Stimulated activated memory B cell treated with anti-CD40 and anti-IgM and Interleukin-4, amounts not matched to agents 10 μg/mL and 1 μg/mL and 100 μg/mL, for 72 hours (primary cell): ENCODE measurements at regions not wholly inside any gene's neighbourhood (a gene's known extent, or its start where the extent isn't known, plus 50 kb on each side); places are given as distances from the start of the nearest gene placed in this dataset.
"Not testable (repeated sequence)": the region's sequence is repeated elsewhere in the genome, so short reads cannot be mapped to it uniquely, and the experiment has no call there.

Source experiments
- ATAC-seq: fragments of 150-1000 bp; cut with Tn5 transposase; 2 replicates; pipeline ENCODE4 v1.10.0; 2021
- H3K27ac Mint-ChIP-seq: one replicate; pipeline ENCODE4 v1.8.0; 2022; ENCODE audit warnings: mild to moderate bottlenecking, mixed read lengths
- H3K27me3 Mint-ChIP-seq: one replicate; pipeline ENCODE4 v1.8.0; 2022; ENCODE audit warnings: mixed read lengths
- H3K36me3 Mint-ChIP-seq: one replicate; pipeline ENCODE4 v1.8.0; 2022; ENCODE audit warnings: mixed read lengths
- H3K4me1 Mint-ChIP-seq: one replicate; pipeline ENCODE4 v1.8.0; 2022; ENCODE audit warnings: mixed read lengths
- H3K4me3 Mint-ChIP-seq: one replicate; pipeline ENCODE4 v1.8.0; 2022; ENCODE audit warnings: mild to moderate bottlenecking, moderate library complexity, mixed read lengths
- H3K9me3 Mint-ChIP-seq: one replicate; pipeline ENCODE4 v1.8.0; 2022; ENCODE audit warnings: mixed read lengths

- no peaks in the 10 kb centered on the region for H3K27me3 Mint-ChIP-seq
- ATAC-seq, result no peak
- H3K9me3 Mint-ChIP-seq, result no peaks in the 10 kb centered on the region
- no peaks in the 10 kb centered on the region for H3K4me1 Mint-ChIP-seq
- H3K27ac Mint-ChIP-seq, result no peak overlapping the region
- no peak overlapping the region for H3K4me3 Mint-ChIP-seq
- H3K36me3 Mint-ChIP-seq, result no peaks in the 10 kb centered on the region
Observed at GRCh38 chr7:15086131-15086611, 183.6 kb upstream of the DGKB start.

GRCh38 chr7:15085366-15085765 is 182.8 kb upstream of the DGKB start:
- no peaks in the 10 kb centered on the region for H3K4me1 Mint-ChIP-seq

GRCh38 chr7:15084368-15084767 is 181.8 kb upstream of the DGKB start:
- no peaks in the 10 kb centered on the region for H3K9me3 Mint-ChIP-seq
- no peak overlapping the region for H3K4me3 Mint-ChIP-seq
- no peak for ATAC-seq
- no peak overlapping the region for H3K27ac Mint-ChIP-seq
- no peaks in the 10 kb centered on the region for H3K4me1 Mint-ChIP-seq
- no peaks in the 10 kb centered on the region for H3K36me3 Mint-ChIP-seq
- no peaks in the 10 kb centered on the region for H3K27me3 Mint-ChIP-seq

More at GRCh38 chr7:15085366-15085765, 182.8 kb upstream of the DGKB start:
- Mint-ChIP-seq H3K27me3 (no peaks in the 10 kb centered on the region), H3K4me3 (no peak overlapping the region), H3K27ac (no peak overlapping the region), H3K36me3 (no peaks in the 10 kb centered on the region), H3K9me3 (no peaks in the 10 kb centered on the region)
- no peak for ATAC-seq

- H3K9me3 Mint-ChIP-seq, result peaks cover under 1% of the 10 kb centered on the region
- H3K4me3 Mint-ChIP-seq, result no peak overlapping the region
- H3K36me3 Mint-ChIP-seq, result no peaks in the 10 kb centered on the region
- ATAC-seq, result no peak
- H3K27ac Mint-ChIP-seq, result no peak overlapping the region
- H3K27me3 Mint-ChIP-seq, result no peaks in the 10 kb centered on the region
- no peaks in the 10 kb centered on the region for H3K4me1 Mint-ChIP-seq
Observed at GRCh38 chr7:15081891-15082290, 179.3 kb upstream of the DGKB start.

GRCh38 chr7:15073301-15073700 is 170.8 kb upstream of the DGKB start:
- peaks cover 3% of the 10 kb centered on the region for H3K9me3 Mint-ChIP-seq

GRCh38 chr7:15068324-15068723 is 165.8 kb upstream of the DGKB start:
- no peak overlapping the region for H3K4me3 Mint-ChIP-seq
- H3K27me3 Mint-ChIP-seq, result no peaks in the 10 kb centered on the region
- no peak overlapping the region for H3K27ac Mint-ChIP-seq
- H3K4me1 Mint-ChIP-seq, result no peaks in the 10 kb centered on the region
- peaks cover 6% of the 10 kb centered on the region for H3K9me3 Mint-ChIP-seq
- H3K36me3 Mint-ChIP-seq, result no peaks in the 10 kb centered on the region
- no peak for ATAC-seq

More at GRCh38 chr7:15073301-15073700, 170.8 kb upstream of the DGKB start:
- Mint-ChIP-seq H3K4me1 (no peaks in the 10 kb centered on the region), H3K36me3 (no peaks in the 10 kb centered on the region), H3K4me3 (no peak overlapping the region), H3K27ac (no peak overlapping the region), H3K27me3 (no peaks in the 10 kb centered on the region)
- no peak for ATAC-seq

- no peaks in the 10 kb centered on the region for H3K36me3 Mint-ChIP-seq
- H3K9me3 Mint-ChIP-seq, result peaks cover 6% of the 10 kb centered on the region
- no peaks in the 10 kb centered on the region for H3K27me3 Mint-ChIP-seq
- no peak for ATAC-seq
- H3K4me3 Mint-ChIP-seq, result no peak overlapping the region
- H3K27ac Mint-ChIP-seq, result no peak overlapping the region
- no peaks in the 10 kb centered on the region for H3K4me1 Mint-ChIP-seq
Observed at GRCh38 chr7:15057272-15057671, 154.7 kb upstream of the DGKB start.

GRCh38 chr7:15054304-15054703 is 151.8 kb upstream of the DGKB start:
- not testable (repeated sequence) for H3K36me3 Mint-ChIP-seq, H3K4me3 Mint-ChIP-seq, H3K27me3 Mint-ChIP-seq, H3K4me1 Mint-ChIP-seq, H3K9me3 Mint-ChIP-seq, H3K27ac Mint-ChIP-seq, ATAC-seq

- Mint-ChIP-seq H3K27ac (no peak overlapping the region), H3K36me3 (no peaks in the 10 kb centered on the region), H3K4me3 (no peak overlapping the region), H3K9me3 (peaks cover 12% of the 10 kb centered on the region), H3K4me1 (no peaks in the 10 kb centered on the region), H3K27me3 (no peaks in the 10 kb centered on the region)
- no peak for ATAC-seq
Observed at GRCh38 chr7:15049157-15049556, 146.6 kb upstream of the DGKB start.

GRCh38 chr7:15046861-15047260 is 144.3 kb upstream of the DGKB start:
- no peak overlapping the region for H3K4me3 Mint-ChIP-seq
- no peak overlapping the region for H3K27ac Mint-ChIP-seq
- H3K9me3 Mint-ChIP-seq, result peaks cover 10% of the 10 kb centered on the region
- no peaks in the 10 kb centered on the region for H3K27me3 Mint-ChIP-seq
- no peaks in the 10 kb centered on the region for H3K36me3 Mint-ChIP-seq
- H3K4me1 Mint-ChIP-seq, result no peaks in the 10 kb centered on the region
- no peak for ATAC-seq

- H3K4me3 Mint-ChIP-seq, result no peak overlapping the region
Observed at GRCh38 chr7:15043931-15044330, 141.4 kb upstream of the DGKB start.

GRCh38 chr7:15042285-15043065 is 139.9 kb upstream of the DGKB start:
- Mint-ChIP-seq H3K27ac (no peak overlapping the region), H3K27me3 (no peaks in the 10 kb centered on the region), H3K4me1 (no peaks in the 10 kb centered on the region), H3K9me3 (peaks cover 6% of the 10 kb centered on the region), H3K4me3 (no peak overlapping the region), H3K36me3 (no peaks in the 10 kb centered on the region)
- ATAC-seq, result peak; percentile 14

More at GRCh38 chr7:15043931-15044330, 141.4 kb upstream of the DGKB start:
- Mint-ChIP-seq H3K4me1 (no peaks in the 10 kb centered on the region), H3K36me3 (no peaks in the 10 kb centered on the region), H3K9me3 (peaks cover 8% of the 10 kb centered on the region), H3K27ac (no peak overlapping the region), H3K27me3 (no peaks in the 10 kb centered on the region)
- no peak for ATAC-seq

GRCh38 chr7:15041226-15041625 is 138.7 kb upstream of the DGKB start:
- H3K27ac Mint-ChIP-seq, result no peak overlapping the region
- H3K36me3 Mint-ChIP-seq, result no peaks in the 10 kb centered on the region
- no peak for ATAC-seq
- no peaks in the 10 kb centered on the region for H3K4me1 Mint-ChIP-seq
- H3K27me3 Mint-ChIP-seq, result no peaks in the 10 kb centered on the region
- H3K4me3 Mint-ChIP-seq, result no peak overlapping the region
- H3K9me3 Mint-ChIP-seq, result peaks cover 3% of the 10 kb centered on the region

GRCh38 chr7:15035814-15036213 is 133.3 kb upstream of the DGKB start:
- no peaks in the 10 kb centered on the region for H3K4me1 Mint-ChIP-seq
- H3K36me3 Mint-ChIP-seq, result no peaks in the 10 kb centered on the region
- H3K9me3 Mint-ChIP-seq, result no peaks in the 10 kb centered on the region
- ATAC-seq, result no peak
- no peak overlapping the region for H3K4me3 Mint-ChIP-seq
- no peak overlapping the region for H3K27ac Mint-ChIP-seq
- no peaks in the 10 kb centered on the region for H3K27me3 Mint-ChIP-seq

- no peaks in the 10 kb centered on the region for H3K36me3 Mint-ChIP-seq
- H3K4me3 Mint-ChIP-seq, result no peak overlapping the region
- no peak for ATAC-seq
- H3K4me1 Mint-ChIP-seq, result no peaks in the 10 kb centered on the region
- no peaks in the 10 kb centered on the region for H3K27me3 Mint-ChIP-seq
- no peak overlapping the region for H3K27ac Mint-ChIP-seq
- H3K9me3 Mint-ChIP-seq, result no peaks in the 10 kb centered on the region
Observed at GRCh38 chr7:15033039-15033438, 130.5 kb upstream of the DGKB start.

- no peak overlapping the region for H3K4me3 Mint-ChIP-seq
- ATAC-seq, result no peak
- H3K27ac Mint-ChIP-seq, result no peak overlapping the region
- no peaks in the 10 kb centered on the region for H3K27me3 Mint-ChIP-seq
- H3K4me1 Mint-ChIP-seq, result no peaks in the 10 kb centered on the region
- H3K9me3 Mint-ChIP-seq, result no peaks in the 10 kb centered on the region
- H3K36me3 Mint-ChIP-seq, result no peaks in the 10 kb centered on the region
Observed at GRCh38 chr7:15018981-15019380, 116.4 kb upstream of the DGKB start.
